ENCODE measurements at regions not wholly inside any gene's neighbourhood (a gene's known extent, or its start where the extent isn't known, plus 50 kb on each side); places are given as distances from the start of the nearest gene placed in this dataset.

DNA sequence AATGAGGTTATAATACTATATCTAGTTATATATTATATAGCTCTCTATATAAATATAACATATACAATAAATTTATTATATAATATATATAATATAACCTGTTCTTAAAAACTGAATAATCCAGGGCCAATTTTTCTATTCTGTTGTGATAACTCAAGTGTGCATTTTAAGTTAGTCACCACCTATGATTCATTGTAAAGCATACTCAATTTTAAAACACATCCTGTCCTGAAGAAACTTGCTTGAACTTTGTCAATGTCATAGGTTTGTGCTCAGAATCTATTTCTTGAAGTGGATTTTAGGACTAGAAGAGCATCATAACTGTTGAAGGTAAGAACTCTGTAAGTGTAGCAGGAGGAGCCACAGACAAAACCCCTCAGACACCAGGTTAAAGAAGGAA is 1209.8 kb downstream of the REEP3 start:
- no peaks in the 10 kb centered on the region for H3K9me3 ChIP-seq (ENCODE audit: low read length)
- H3K9ac ChIP-seq (ENCODE audit: low read length): no peak overlapping the region
- H3K9me2 ChIP-seq (ENCODE audit: low read depth, low read length): no peaks in the 10 kb centered on the region
- no peaks in the 10 kb centered on the region for H3K79me2 ChIP-seq (ENCODE audit: insufficient read depth, low read length)
- no peaks in the 10 kb centered on the region for H4K20me1 ChIP-seq (ENCODE audit: insufficient read depth, low read length)
- H3K27ac ChIP-seq (ENCODE audit: low read depth, low read length, poor library complexity, severe bottlenecking): no peak overlapping the region
- H2AFZ ChIP-seq (ENCODE audit: low read length): no peak overlapping the region
- no peaks in the 10 kb centered on the region for H3F3A ChIP-seq (ENCODE audit: insufficient read depth, low read length)
- TF ChIP-seq CTCF (IDR thresholded peaks at IDR 0.05; ENCODE audit: low read length) (no peak), EZH2 (IDR thresholded peaks at IDR 0.05; ENCODE audit: borderline replicate concordance, low read length) (no peak)
- no peak overlapping the region for H3K4me2 ChIP-seq (ENCODE audit: low read length)
- no peaks in the 10 kb centered on the region for H3K36me3 ChIP-seq (ENCODE audit: insufficient read depth, low read length)
- H3K4me3 ChIP-seq (ENCODE audit: low read depth, low read length, poor library complexity, severe bottlenecking): no peak overlapping the region
- H3K4me1 ChIP-seq (ENCODE audit: insufficient read depth, low read length, severe bottlenecking): no peaks in the 10 kb centered on the region
- H3K27me3 ChIP-seq (ENCODE audit: insufficient read depth, low read length): no peaks in the 10 kb centered on the region

GRCh38 chr10:64732372-64732957 is 1211.3 kb downstream of the REEP3 start:
- no peaks in the 10 kb centered on the region for H3K4me1 ChIP-seq (ENCODE audit: insufficient read depth, low read length, severe bottlenecking)
- no peaks in the 10 kb centered on the region for H3F3A ChIP-seq (ENCODE audit: insufficient read depth, low read length)
- H3K4me3 ChIP-seq (ENCODE audit: low read depth, low read length, poor library complexity, severe bottlenecking): no peak overlapping the region
- H3K4me2 ChIP-seq (ENCODE audit: low read length): no peak overlapping the region
- no peak overlapping the region for H3K27ac ChIP-seq (ENCODE audit: low read depth, low read length, poor library complexity, severe bottlenecking)
- H3K9me3 ChIP-seq (ENCODE audit: low read length): no peaks in the 10 kb centered on the region
- H2AFZ ChIP-seq (ENCODE audit: low read length): no peak overlapping the region
- H3K9me2 ChIP-seq (ENCODE audit: low read depth, low read length): no peaks in the 10 kb centered on the region
- TF ChIP-seq CTCF (IDR thresholded peaks at IDR 0.05; ENCODE audit: low read length) (no peak), EZH2 (IDR thresholded peaks at IDR 0.05; ENCODE audit: borderline replicate concordance, low read length) (no peak)
- H3K27me3 ChIP-seq (ENCODE audit: insufficient read depth, low read length): no peaks in the 10 kb centered on the region
- H3K9ac ChIP-seq (ENCODE audit: low read length): no peak overlapping the region
- H3K36me3 ChIP-seq (ENCODE audit: insufficient read depth, low read length): no peaks in the 10 kb centered on the region
- no peaks in the 10 kb centered on the region for H4K20me1 ChIP-seq (ENCODE audit: insufficient read depth, low read length)
- H3K79me2 ChIP-seq (ENCODE audit: insufficient read depth, low read length): no peaks in the 10 kb centered on the region

DNA sequence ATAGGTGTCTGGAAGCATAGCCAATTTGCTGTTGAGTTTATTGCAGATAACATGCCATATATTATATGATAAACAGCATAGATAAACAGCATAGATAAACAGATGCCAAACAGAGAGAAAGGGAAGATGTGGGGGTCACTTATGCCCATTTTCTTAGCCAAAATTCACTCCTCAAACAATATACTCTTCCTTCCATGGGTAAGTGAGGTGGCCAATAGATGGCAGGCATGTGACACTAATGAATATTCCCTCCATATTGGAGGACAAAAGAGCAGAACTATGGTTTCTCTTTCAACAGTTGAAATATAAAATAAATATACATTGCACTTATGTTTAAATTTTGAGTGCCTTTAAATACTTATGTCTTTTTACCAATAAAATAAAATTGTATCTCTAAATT is 1212.8 kb downstream of the REEP3 start:
- Histone ChIP-seq H3K9ac (ENCODE audit: low read length) (no peak overlapping the region), H3K9me2 (ENCODE audit: low read depth, low read length) (no peaks in the 10 kb centered on the region), H3K27me3 (ENCODE audit: insufficient read depth, low read length) (no peaks in the 10 kb centered on the region), H3K9me3 (ENCODE audit: low read length) (no peaks in the 10 kb centered on the region), H3K4me2 (ENCODE audit: low read length) (no peak overlapping the region), H3K79me2 (ENCODE audit: insufficient read depth, low read length) (no peaks in the 10 kb centered on the region), H3F3A (ENCODE audit: insufficient read depth, low read length) (no peaks in the 10 kb centered on the region), H2AFZ (ENCODE audit: low read length) (no peak overlapping the region), H3K36me3 (ENCODE audit: insufficient read depth, low read length) (no peaks in the 10 kb centered on the region), H4K20me1 (ENCODE audit: insufficient read depth, low read length) (no peaks in the 10 kb centered on the region), H3K27ac (ENCODE audit: low read depth, low read length, poor library complexity, severe bottlenecking) (no peak overlapping the region), H3K4me3 (ENCODE audit: low read depth, low read length, poor library complexity, severe bottlenecking) (no peak overlapping the region), H3K4me1 (ENCODE audit: insufficient read depth, low read length, severe bottlenecking) (no peaks in the 10 kb centered on the region)
- no peak for TF ChIP-seq EZH2 (IDR thresholded peaks at IDR 0.05; ENCODE audit: borderline replicate concordance, low read length)
- TF ChIP-seq CTCF (IDR thresholded peaks at IDR 0.05; ENCODE audit: low read length): peak; percentile 51
